Epithelial cell of esophagus (primary cell): ENCODE measurements at regions not wholly inside any gene's neighbourhood (a gene's known extent, or its start where the extent isn't known, plus 50 kb on each side); places are given as distances from the start of the nearest gene placed in this dataset.
"Not testable (repeated sequence)": the region's sequence is repeated elsewhere in the genome, so short reads cannot be mapped to it uniquely, and the experiment has no call there.

ENCODE experiments used
- DNase-seq: peaks from one replicate; pipeline ENCODE4 v3.0.0; 2010; ENCODE audit warnings: low read depth
- H3K4me3 ChIP-seq: 2 replicates; pipeline ENCODE4 v1.5.1; 2011; ENCODE audit warnings: mild to moderate bottlenecking, low read length, control low read depth
- CTCF ChIP-seq: IDR thresholded peaks from 2 replicates; pipeline ENCODE4 v1.5.1; 2011; ENCODE audit warnings: low read depth, mild to moderate bottlenecking, low read length, control low read depth, inconsistent platforms; ENCODE audit not compliant: insufficient read depth; ENCODE audit errors: missing control alignments

GRCh38 chr11:129711760-129712159 is 103.9 kb upstream of the TMEM45B start:
- no peak for DNase-seq
- H3K4me3 ChIP-seq, result no peak overlapping the region
- no peak for TF ChIP-seq CTCF

GRCh38 chr11:129712486-129713240 is 103.0 kb upstream of the TMEM45B start:
- H3K4me3 ChIP-seq, DNase-seq: not testable (repeated sequence)

DNA sequence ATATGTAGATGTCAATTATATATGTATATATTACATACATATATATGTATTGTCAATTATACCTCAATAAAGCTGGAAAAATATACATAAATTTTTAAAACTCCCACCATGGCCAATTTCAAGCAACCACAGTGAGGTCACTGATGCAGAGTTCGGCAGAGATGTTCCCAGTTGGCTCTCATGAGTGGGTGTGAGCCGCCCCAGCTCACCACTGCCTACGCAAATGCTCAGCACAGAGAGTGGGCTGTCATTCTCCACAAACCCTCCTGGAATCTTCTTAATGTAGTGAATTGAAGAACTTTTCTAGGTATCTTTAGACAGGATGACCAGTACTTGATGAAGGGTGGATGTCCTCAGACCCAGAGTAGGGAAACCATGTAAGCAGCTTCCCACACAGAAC is 96.6 kb upstream of the TMEM45B start:
- DNase-seq, result no peak
- H3K4me3 ChIP-seq, result no peak overlapping the region
- no peak for TF ChIP-seq CTCF

DNA sequence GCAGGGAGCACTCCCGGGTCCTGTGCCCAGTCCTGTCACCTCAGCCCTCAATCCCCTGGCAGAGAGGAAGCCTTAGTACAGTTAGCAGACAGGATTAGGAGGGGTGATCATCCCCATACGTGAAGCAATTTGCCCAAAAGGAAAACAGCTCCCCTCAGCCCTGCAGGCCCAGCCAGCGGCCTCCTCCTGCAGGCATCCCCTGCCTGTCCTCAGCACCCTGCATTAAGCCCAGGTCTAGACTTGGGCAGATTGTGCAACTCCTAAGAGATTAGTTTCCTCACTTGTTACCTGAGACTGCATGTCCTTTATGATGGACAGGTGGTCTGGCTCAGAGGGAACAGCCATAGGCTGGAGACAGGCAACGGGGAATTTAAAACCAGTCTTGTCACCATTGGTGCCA is 95.5 kb upstream of the TMEM45B start:
- no peak for DNase-seq
- no peak for TF ChIP-seq CTCF

DNA sequence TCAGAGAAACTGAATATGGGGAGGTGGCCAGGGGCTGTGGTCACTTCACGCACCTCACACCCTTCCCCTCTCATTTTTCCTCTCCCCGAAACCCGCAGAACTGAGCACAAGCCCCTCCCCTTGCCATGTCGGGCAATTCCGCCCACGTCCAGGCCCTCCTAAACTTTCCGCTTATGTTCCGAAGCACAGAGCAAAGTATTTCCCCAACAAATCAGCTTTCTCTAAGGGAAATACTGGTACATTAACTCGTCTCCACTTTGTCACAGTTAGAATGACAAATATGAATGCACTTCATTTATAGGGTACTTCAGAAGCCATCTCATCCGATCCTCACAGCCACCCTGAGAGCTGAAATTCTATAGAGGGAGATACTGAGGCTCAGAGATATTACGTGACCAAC is 94.7 kb upstream of the TMEM45B start:
- H3K4me3 ChIP-seq, result no peak overlapping the region
- no peak for DNase-seq
- TF ChIP-seq CTCF, result no peak

More for the DNA sequence above, 95.5 kb upstream of the TMEM45B start:
- H3K4me3 ChIP-seq, result no peak overlapping the region

GRCh38 chr11:129721685-129722084 is 94.0 kb upstream of the TMEM45B start:
- no peak overlapping the region for H3K4me3 ChIP-seq
- DNase-seq, result no peak
- no peak for TF ChIP-seq CTCF

- no peak for TF ChIP-seq CTCF
- no peak for DNase-seq
- no peak overlapping the region for H3K4me3 ChIP-seq
Measured at GRCh38 chr11:129722529-129722928, 93.1 kb upstream of the TMEM45B start.
